SH-SY5Y (cell line): ENCODE measurements at regions not wholly inside any gene's neighbourhood (a gene's known extent, or its start where the extent isn't known, plus 50 kb on each side); places are given as distances from the start of the nearest gene placed in this dataset.

Experiments
- GATA2 ChIP-seq: IDR thresholded peaks from 2 replicates; pipeline ENCODE4 v1.6.1; 2011; ENCODE audit warnings: mild to moderate bottlenecking, low read depth, low read length
- GATA3 ChIP-seq: IDR thresholded peaks from 2 replicates; pipeline ENCODE4 v1.6.1; 2011; ENCODE audit warnings: low read depth, mild to moderate bottlenecking, low read length, moderate library complexity

- TF ChIP-seq GATA3 (no peak), GATA2 (no peak)
These were observed 275.8 kb upstream of the TENM3 start for GRCh38 chr4:181967401-181967800.
